ENCODE measurements at regions not wholly inside any gene's neighbourhood (a gene's known extent, or its start where the extent isn't known, plus 50 kb on each side); places are given as distances from the start of the nearest gene placed in this dataset.

DNA sequence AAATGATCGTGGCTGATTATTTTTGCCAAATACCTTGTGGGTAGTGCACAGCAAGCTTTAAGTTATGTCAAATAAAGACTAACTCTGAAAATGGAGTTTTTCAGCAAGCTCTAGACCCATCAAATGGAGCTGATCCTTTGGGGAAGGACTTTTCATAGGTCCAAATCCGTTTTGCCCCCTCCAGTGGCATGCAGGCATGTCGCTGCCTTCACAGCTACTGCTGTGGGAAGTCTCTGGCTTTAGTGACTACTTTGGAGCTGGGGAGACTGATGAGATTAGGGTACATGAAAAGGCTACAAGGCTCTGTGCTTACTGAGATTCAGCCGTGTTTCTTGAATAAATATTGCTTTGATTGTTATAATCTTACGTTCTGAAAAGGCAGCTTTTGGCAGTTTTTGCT, 106.6 kb upstream of the HS3ST1 start:
- Mint-ChIP-seq H3K27ac (no peak overlapping the region), H3K4me1 (ENCODE audit: low read depth) (no peaks in the 10 kb centered on the region), H3K36me3 (ENCODE audit: low read depth) (no peaks in the 10 kb centered on the region), H3K27me3 (ENCODE audit: low read depth) (peaks cover 3% of the 10 kb centered on the region), H3K4me3 (no peak overlapping the region), H3K9me3 (ENCODE audit: insufficient read depth) (peaks cover 5% of the 10 kb centered on the region)
- DNase-seq = no peak
- POLR2A ChIA-PET = no interaction called here
- CTCF ChIA-PET = no interaction called here
- no peak for ATAC-seq

DNA sequence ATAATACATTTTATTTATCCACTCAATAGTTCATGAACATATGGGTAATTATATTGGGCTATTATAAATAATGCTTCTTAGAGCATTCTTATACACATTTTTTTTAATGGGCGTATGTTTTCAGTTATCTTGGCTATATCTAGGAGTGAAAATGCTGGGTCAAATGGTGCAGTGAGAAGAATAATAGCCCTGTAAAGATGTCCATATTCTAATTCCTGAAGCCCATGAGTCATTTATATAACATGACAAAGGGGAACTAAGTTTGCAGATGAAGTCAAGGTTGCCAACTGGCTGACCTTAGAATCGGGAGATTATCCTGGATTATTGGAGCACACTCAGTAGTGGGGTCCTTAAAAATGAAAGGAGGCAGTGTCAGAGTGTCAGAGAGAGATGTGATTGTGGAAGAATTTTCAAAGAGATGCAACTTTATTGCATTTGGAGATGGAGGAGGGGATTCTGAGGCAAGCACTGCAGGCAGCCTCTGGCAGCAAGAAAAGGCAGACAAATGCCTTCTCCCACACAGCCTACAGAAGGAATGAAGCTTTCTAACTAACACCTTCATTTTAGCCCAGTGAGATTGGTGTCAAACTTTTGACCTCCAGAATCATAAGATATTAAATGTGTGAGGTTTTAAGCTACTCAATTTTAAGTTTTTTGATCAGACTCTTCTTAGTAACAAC, 106.1 kb upstream of the HS3ST1 start:
- H3K4me3 Mint-ChIP-seq = no peak overlapping the region
- no peak overlapping the region for H3K27ac Mint-ChIP-seq
- ChIA-PET CTCF (no interaction called here), POLR2A (no interaction called here)
- peaks cover 3% of the 10 kb centered on the region for H3K27me3 Mint-ChIP-seq (ENCODE audit: low read depth)
- H3K4me1 Mint-ChIP-seq (ENCODE audit: low read depth) = no peaks in the 10 kb centered on the region
- no peaks in the 10 kb centered on the region for H3K36me3 Mint-ChIP-seq (ENCODE audit: low read depth)
- DNase-seq = no peak
- peaks cover 8% of the 10 kb centered on the region for H3K9me3 Mint-ChIP-seq (ENCODE audit: insufficient read depth)
- ATAC-seq = no peak

DNA sequence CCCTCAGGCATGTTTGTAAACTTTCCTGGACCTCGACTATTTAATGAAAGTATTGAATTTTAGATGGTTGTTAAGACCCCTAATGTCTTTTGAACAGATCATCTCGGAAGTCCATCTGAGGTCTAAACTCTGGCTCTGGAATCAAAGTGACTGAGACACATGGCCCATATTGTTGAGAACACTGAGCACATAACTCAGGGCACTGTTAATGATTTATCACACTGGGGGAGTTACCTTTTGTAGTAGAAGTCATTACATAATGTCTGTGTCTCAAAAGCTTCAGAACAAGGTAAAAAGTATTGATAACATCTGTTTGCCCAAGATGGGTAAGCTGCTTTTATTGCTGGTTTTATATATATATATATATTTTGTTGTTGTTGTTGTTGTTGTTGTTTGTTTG, 103.4 kb upstream of the HS3ST1 start:
- Mint-ChIP-seq H3K27ac (no peak overlapping the region), H3K4me1 (ENCODE audit: low read depth) (no peaks in the 10 kb centered on the region), H3K9me3 (ENCODE audit: insufficient read depth) (peaks cover 8% of the 10 kb centered on the region), H3K4me3 (no peak overlapping the region), H3K36me3 (ENCODE audit: low read depth) (no peaks in the 10 kb centered on the region), H3K27me3 (ENCODE audit: low read depth) (peaks cover 3% of the 10 kb centered on the region)
- POLR2A ChIA-PET = no interaction called here
- no peak for DNase-seq
- no peak for ATAC-seq
- CTCF ChIA-PET = no interaction called here

DNA sequence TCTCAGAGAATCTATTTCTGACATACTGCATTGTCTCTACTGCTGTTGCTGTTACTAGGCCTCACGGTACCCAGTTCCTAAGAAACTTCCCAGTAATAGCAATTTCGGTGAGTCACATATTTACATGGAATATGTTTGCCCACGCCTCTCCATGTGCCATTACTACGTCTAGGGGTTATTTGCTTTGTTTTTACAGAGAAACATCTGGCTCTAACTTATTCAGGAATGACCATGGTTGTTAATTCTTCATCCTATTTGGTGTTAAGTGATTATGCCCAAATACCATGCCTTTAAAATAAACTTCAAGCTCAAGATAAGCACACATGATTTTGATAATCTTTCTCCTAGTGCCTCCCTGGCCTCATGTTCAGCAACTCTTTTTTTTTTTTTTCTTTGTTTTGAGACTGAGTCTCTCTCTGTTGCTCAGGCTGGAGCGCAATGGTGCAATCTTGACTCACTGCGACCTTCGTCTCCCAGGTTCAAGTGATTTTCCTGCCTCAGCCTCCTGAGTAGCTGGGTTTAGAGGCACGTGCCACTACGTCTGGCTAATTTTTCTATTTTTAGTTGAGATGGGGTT, 101.0 kb upstream of the HS3ST1 start:
- DNase-seq = no peak
- ATAC-seq = no peak
- ChIA-PET POLR2A (no interaction called here), CTCF (no interaction called here)
- peaks cover 8% of the 10 kb centered on the region for H3K9me3 Mint-ChIP-seq (ENCODE audit: insufficient read depth)
- H3K4me3 Mint-ChIP-seq = no peak overlapping the region
- no peak overlapping the region for H3K27ac Mint-ChIP-seq
- no peaks in the 10 kb centered on the region for H3K4me1 Mint-ChIP-seq (ENCODE audit: low read depth)
- no peaks in the 10 kb centered on the region for H3K36me3 Mint-ChIP-seq (ENCODE audit: low read depth)
- H3K27me3 Mint-ChIP-seq (ENCODE audit: low read depth) = no peaks in the 10 kb centered on the region

DNA sequence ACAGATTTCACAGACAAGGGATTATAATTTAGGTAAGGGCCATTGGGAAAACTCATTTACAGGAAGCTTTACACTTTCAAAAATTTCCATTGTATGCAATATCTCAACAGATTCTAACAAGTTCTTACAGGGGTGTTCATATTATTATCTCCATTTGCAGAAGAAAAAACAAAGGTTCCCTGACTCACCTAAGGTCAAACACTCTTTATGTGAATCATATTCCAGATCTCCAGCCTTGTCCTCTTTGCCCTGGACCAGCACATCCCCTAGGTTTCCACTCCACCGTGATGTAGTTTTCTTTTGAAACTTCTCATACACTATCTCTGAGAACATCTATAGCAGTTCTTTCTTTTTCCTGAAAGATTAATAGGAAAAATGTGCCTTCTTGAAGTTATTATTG, 96.4 kb upstream of the HS3ST1 start:
- DNase-seq (no peak), ATAC-seq (no peak)
- no peak overlapping the region for H3K4me3 Mint-ChIP-seq
- H3K9me3 Mint-ChIP-seq (ENCODE audit: insufficient read depth) = no peaks in the 10 kb centered on the region
- H3K27me3 Mint-ChIP-seq (ENCODE audit: low read depth) = no peaks in the 10 kb centered on the region
- H3K36me3 Mint-ChIP-seq (ENCODE audit: low read depth) = no peaks in the 10 kb centered on the region
- CTCF ChIA-PET = no interaction called here
- POLR2A ChIA-PET = no interaction called here
- H3K4me1 Mint-ChIP-seq (ENCODE audit: low read depth) = no peaks in the 10 kb centered on the region
- no peak overlapping the region for H3K27ac Mint-ChIP-seq

DNA sequence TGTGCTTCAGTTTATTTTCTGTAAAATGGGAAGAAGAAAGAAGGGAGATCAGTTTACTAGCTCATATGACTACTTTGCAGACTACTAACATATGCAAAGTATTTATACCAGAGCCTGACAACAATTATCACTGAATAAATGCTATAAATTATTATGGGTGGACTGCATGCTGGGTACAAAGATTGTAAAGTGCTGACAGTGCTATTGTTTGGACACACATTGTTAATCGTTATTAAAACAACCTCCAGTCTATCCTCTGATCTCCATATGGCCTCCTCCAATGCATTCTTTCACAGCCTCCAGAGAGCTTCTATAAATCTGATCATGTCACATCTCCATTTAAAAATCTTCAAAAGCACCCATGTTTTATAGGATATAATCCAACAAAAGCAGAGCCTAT, 90.1 kb upstream of the HS3ST1 start:
- Mint-ChIP-seq H3K4me3 (no peak overlapping the region), H3K36me3 (ENCODE audit: low read depth) (no peaks in the 10 kb centered on the region), H3K27me3 (ENCODE audit: low read depth) (peaks cover 2% of the 10 kb centered on the region), H3K9me3 (ENCODE audit: insufficient read depth) (no peaks in the 10 kb centered on the region), H3K27ac (no peak overlapping the region), H3K4me1 (ENCODE audit: low read depth) (no peaks in the 10 kb centered on the region)
- ChIA-PET CTCF (no interaction called here), POLR2A (no interaction called here)
- ATAC-seq = no peak
- no peak for DNase-seq

DNA sequence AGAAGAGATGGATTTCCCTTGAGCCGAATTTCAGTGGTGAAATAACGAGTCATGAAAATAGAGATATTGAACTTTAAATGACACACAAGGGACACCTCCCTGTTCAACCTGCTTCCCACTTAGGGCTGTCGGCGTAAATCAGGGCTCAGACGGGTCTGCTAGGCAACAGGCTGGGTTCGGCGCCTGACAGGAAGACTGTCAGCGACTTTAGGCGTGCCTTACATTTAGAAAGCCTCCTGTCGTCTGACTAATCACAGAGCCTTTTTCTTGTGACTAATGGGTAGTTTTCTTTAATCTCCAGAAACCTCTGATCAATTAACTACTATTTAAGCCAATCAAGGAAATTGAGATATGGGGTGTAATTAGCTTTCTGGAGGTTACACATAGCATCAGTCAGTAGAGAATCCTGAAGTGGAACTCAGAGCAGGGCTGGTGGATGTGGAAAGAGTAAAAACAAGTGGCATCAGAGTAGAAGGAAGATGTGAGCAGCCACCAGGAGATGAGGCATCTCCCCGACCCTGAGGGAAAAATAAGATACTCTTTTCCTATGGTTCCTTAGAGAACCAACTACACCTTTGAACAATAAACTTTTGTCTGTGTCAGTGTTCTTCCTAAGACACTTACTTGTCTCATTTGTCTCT, 86.2 kb upstream of the HS3ST1 start:
- Mint-ChIP-seq H3K27me3 (ENCODE audit: low read depth) (peaks cover 2% of the 10 kb centered on the region), H3K9me3 (ENCODE audit: insufficient read depth) (no peaks in the 10 kb centered on the region), H3K27ac (no peak overlapping the region), H3K4me1 (ENCODE audit: low read depth) (no peaks in the 10 kb centered on the region), H3K36me3 (ENCODE audit: low read depth) (no peaks in the 10 kb centered on the region), H3K4me3 (no peak overlapping the region)
- ATAC-seq (no peak), DNase-seq (no peak)
- ChIA-PET POLR2A (no interaction called here), CTCF (no interaction called here)

DNA sequence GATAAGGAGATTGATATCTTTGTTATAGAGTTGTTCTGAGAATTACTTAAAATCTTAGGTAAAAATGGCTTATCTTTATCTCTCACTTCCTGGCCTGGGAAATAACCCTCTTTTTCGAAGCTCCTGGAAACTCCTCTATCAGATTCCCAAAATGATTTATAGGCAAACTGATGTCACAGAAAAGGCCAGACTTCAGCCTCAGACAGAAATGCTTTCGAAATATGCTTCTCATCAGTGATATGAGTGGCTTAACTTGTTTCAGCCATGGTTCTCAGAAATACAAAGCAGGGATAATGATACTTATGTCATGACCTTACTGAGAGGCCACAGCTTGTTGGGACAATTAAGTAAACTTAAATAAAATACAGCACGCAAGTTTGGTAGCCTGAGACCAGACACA, 85.3 kb upstream of the HS3ST1 start:
- H3K27me3 Mint-ChIP-seq (ENCODE audit: low read depth) = peaks cover 2% of the 10 kb centered on the region
- no peaks in the 10 kb centered on the region for H3K9me3 Mint-ChIP-seq (ENCODE audit: insufficient read depth)
- POLR2A ChIA-PET = no interaction called here
- H3K4me3 Mint-ChIP-seq = no peak overlapping the region
- H3K36me3 Mint-ChIP-seq (ENCODE audit: low read depth) = no peaks in the 10 kb centered on the region
- no peak overlapping the region for H3K27ac Mint-ChIP-seq
- DNase-seq (no peak), ATAC-seq (no peak)
- H3K4me1 Mint-ChIP-seq (ENCODE audit: low read depth) = no peaks in the 10 kb centered on the region
- CTCF ChIA-PET = no interaction called here

DNA sequence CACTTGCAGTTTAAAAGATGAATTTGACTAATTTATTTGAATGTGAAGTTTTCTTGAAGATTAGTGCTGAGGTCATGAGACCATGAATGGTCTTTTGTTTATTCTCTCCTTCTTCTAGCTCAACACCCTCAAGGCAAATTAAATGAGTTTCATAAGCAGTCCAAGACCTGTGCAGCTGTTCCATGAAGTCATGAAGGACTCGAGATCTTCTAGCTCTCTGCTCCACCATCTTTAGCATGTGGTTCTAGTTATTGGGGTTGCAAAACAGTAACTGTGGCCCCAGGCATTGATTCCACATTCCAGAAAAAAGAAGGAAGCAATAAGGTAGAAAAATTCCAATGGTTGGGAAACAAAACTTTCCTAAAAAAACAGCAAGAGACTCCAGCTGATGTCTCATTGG, 84.2 kb upstream of the HS3ST1 start:
- Mint-ChIP-seq H3K9me3 (ENCODE audit: insufficient read depth) (no peaks in the 10 kb centered on the region), H3K27ac (no peak overlapping the region), H3K4me3 (no peak overlapping the region), H3K4me1 (ENCODE audit: low read depth) (no peaks in the 10 kb centered on the region), H3K36me3 (ENCODE audit: low read depth) (no peaks in the 10 kb centered on the region), H3K27me3 (ENCODE audit: low read depth) (peaks cover 2% of the 10 kb centered on the region)
- DNase-seq (no peak), ATAC-seq (no peak)
- CTCF ChIA-PET = interaction anchor here (0.6 to 1.1 kb wide), 2 partner anchors 10 to 1822 kb away, joined by 3 to 6 read pairs; no protein-coding TSS in a partner anchor
- POLR2A ChIA-PET = no interaction called here

DNA sequence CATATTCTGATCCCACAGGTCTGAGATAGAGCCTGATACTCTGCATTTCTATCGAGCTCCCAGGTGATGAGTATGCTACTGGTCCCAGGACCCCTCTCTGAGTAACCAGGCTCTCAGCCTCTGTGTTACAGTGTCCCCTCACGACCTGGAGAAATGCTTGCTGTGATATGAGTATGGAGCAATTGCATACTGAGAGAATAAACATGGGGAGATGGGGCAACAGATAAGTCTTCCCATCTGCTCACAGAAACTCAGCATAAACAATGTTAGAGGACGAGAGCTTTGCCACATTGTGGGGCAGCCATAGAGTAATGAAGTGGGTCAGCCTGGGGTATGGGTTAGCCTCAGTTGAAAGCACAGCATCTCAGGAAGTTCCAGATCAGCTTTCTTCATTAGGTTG, 82.6 kb upstream of the HS3ST1 start:
- ChIA-PET CTCF (interaction anchor here (1.1 kb wide), 1 partner anchor 42 kb away, joined by 5 read pairs; no protein-coding TSS in a partner anchor), POLR2A (no interaction called here)
- H3K27ac Mint-ChIP-seq = no peak overlapping the region
- DNase-seq (no peak), ATAC-seq (no peak)
- H3K27me3 Mint-ChIP-seq (ENCODE audit: low read depth) = peaks cover 2% of the 10 kb centered on the region
- H3K4me1 Mint-ChIP-seq (ENCODE audit: low read depth) = no peaks in the 10 kb centered on the region
- no peaks in the 10 kb centered on the region for H3K36me3 Mint-ChIP-seq (ENCODE audit: low read depth)
- no peak overlapping the region for H3K4me3 Mint-ChIP-seq
- no peaks in the 10 kb centered on the region for H3K9me3 Mint-ChIP-seq (ENCODE audit: insufficient read depth)

DNA sequence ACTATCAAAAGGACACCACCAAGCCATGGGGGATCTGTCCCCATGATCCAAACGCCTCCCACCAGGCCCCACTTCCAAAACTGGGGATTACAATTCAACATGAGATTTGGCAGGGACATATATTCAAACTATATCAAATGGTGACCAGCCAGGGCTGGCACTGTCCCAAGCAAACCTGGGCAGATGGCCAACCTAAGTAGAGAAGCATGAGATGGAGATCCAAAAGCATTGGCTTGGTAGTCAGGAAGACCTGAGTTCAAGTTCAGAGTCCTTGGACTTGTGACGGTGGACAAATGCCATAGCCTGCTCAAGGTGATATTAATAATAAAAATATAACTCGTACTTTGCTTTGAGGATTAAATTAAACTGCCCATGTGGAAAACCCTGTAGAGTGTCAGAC, 79.2 kb upstream of the HS3ST1 start:
- no peak overlapping the region for H3K27ac Mint-ChIP-seq
- H3K36me3 Mint-ChIP-seq (ENCODE audit: low read depth) = no peaks in the 10 kb centered on the region
- peaks cover 12% of the 10 kb centered on the region for H3K4me1 Mint-ChIP-seq (ENCODE audit: low read depth)
- no peaks in the 10 kb centered on the region for H3K9me3 Mint-ChIP-seq (ENCODE audit: insufficient read depth)
- H3K4me3 Mint-ChIP-seq = no peak overlapping the region
- DNase-seq = no peak
- ChIA-PET CTCF (no interaction called here), POLR2A (no interaction called here)
- no peak for ATAC-seq
- H3K27me3 Mint-ChIP-seq (ENCODE audit: low read depth) = no peaks in the 10 kb centered on the region

DNA sequence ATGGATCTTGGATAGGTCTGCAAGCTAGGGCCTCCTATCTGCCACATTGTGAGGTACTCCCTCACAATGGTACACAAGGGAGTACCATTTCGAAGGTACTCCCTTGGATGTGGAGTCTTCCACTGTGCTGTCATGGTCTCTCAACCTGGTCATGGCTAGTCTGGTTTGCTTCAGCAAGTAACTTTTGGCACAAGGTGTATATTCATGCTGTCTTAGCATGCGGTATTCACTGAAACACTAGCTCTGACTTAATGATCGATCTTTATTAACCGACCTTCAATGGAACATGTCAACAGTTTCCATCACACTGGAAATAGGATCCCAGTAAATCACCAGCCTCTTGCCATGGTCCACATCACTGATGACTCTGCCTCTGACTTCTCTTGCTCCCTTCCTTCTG, 77.5 kb upstream of the HS3ST1 start:
- H3K36me3 Mint-ChIP-seq (ENCODE audit: low read depth) = no peaks in the 10 kb centered on the region
- H3K9me3 Mint-ChIP-seq (ENCODE audit: insufficient read depth) = no peaks in the 10 kb centered on the region
- DNase-seq (no peak), ATAC-seq (no peak)
- ChIA-PET POLR2A (no interaction called here), CTCF (no interaction called here)
- no peak overlapping the region for H3K27ac Mint-ChIP-seq
- peaks cover 12% of the 10 kb centered on the region for H3K4me1 Mint-ChIP-seq (ENCODE audit: low read depth)
- H3K27me3 Mint-ChIP-seq (ENCODE audit: low read depth) = no peaks in the 10 kb centered on the region
- H3K4me3 Mint-ChIP-seq = no peak overlapping the region

Data from activated CD8-positive, alpha-beta T cell treated with anti-CD3 and anti-CD28 coated beads, Interleukin-2, amount 10 ng/mL, durations not matched to agents 7 days and 5 days (primary cell).